H1 (cell line): ENCODE measurements at regions not wholly inside any gene's neighbourhood (a gene's known extent, or its start where the extent isn't known, plus 50 kb on each side); places are given as distances from the start of the nearest gene placed in this dataset.

Experiments used
- CTCF ChIA-PET: fragments of 300-600 bp; sonication (Branson Sonifier 250); formaldehyde crosslinking; loops from one replicate; lab custom pipeline; 2021; ENCODE audit not compliant: partially characterized antibody; lab: Charles Lee
- POLR2A ChIA-PET: fragments of 300-600 bp; sonication (Branson Sonifier 250); formaldehyde crosslinking; loops from one replicate; lab custom pipeline; 2021; ENCODE audit warnings: inconsistent platforms; ENCODE audit not compliant: partially characterized antibody; lab: Charles Lee
- DNase-seq, 2 experiments: peaks; one replicate each; pipeline versions ENCODE4 v3.0.0 to v3.0.0-alpha.2; 2010 to 2022; ENCODE audit warnings: low spot score in 2 of 2, low read depth in 1 of 2, mixed read lengths in 1 of 2
- FAIRE-seq: peaks from 2 replicates; lab custom pipeline; 2011; peaks lifted over from hg19 to GRCh38; lab: Jason Lieb, UNC
- H2AFZ ChIP-seq: 2 replicates; pipeline ENCODE4 v1.8.1; 2012; ENCODE audit warnings: low read length, inconsistent platforms
- H2AK5ac ChIP-seq: 2 replicates; pipeline ENCODE4 v1.6.1; 2013; ENCODE audit warnings: low read depth, low read length
- H2BK120ac ChIP-seq: replicated peaks from 2 replicates; pipeline ENCODE3; 2013; ENCODE audit warnings: low read depth, low read length, inconsistent platforms
- H2BK12ac ChIP-seq: 2 replicates; pipeline ENCODE4 v1.6.1; 2013; ENCODE audit warnings: low read depth, low read length
- H2BK15ac ChIP-seq: 2 replicates; pipeline ENCODE4 v1.6.1; 2013; ENCODE audit warnings: low read length
- H2BK20ac ChIP-seq: 2 replicates; pipeline ENCODE4 v1.6.1; 2013; ENCODE audit warnings: low read length
- H2BK5ac ChIP-seq: 2 replicates; pipeline ENCODE4 v1.6.1; 2013; ENCODE audit warnings: low read depth, low read length
- H3K14ac ChIP-seq: 2 replicates; pipeline ENCODE4 v1.6.1; 2013; ENCODE audit warnings: inconsistent platforms; ENCODE audit not compliant: insufficient read length
- H3K18ac ChIP-seq: 2 replicates; pipeline ENCODE4 v1.6.1; 2013; ENCODE audit warnings: low read length; ENCODE audit errors: extremely low read depth
- H3K23ac ChIP-seq: 2 replicates; pipeline ENCODE4 v1.6.1; 2013; ENCODE audit warnings: inconsistent platforms; ENCODE audit not compliant: insufficient read length
- H3K23me2 ChIP-seq: 2 replicates; pipeline ENCODE4 v1.6.1; 2013; ENCODE audit warnings: low read depth, low read length
- H3K27ac ChIP-seq: 2 replicates; pipeline ENCODE4 v1.6.1; 2011; ENCODE audit warnings: low read depth, low read length, inconsistent platforms
- H3K27me3 ChIP-seq, 4 experiments: replicated peaks in 1 of 4; 1 replicate in 1 of 4; 2 replicates in 3 of 4; pipeline versions ENCODE4 v1.6.1 to v1.8.1; 2011 to 2013; ENCODE audit warnings: low read length in 3 of 4, mild to moderate bottlenecking in 3 of 4, inconsistent platforms in 2 of 4, mixed read lengths in 2 of 4, moderate library complexity in 1 of 4; ENCODE audit not compliant: control insufficient read depth in 3 of 4, insufficient read depth in 3 of 4; ENCODE audit errors: extremely low read depth in 1 of 4
- H3K36me3 ChIP-seq, 4 experiments: 2 replicates each; pipeline versions ENCODE4 v1.6.1 to v1.8.1; 2011 to 2013; ENCODE audit warnings: mild to moderate bottlenecking in 4 of 4, low read length in 3 of 4, moderate library complexity in 2 of 4, control low read depth in 1 of 4, inconsistent platforms in 1 of 4; ENCODE audit not compliant: insufficient read depth in 4 of 4, control insufficient read depth in 2 of 4
- H3K4ac ChIP-seq: replicated peaks from 2 replicates; pipeline ENCODE3; 2013; ENCODE audit warnings: low read length, low read depth, mixed read lengths, inconsistent platforms; ENCODE audit not compliant: insufficient read length
- H3K4me1 ChIP-seq, 4 experiments: replicated peaks in 1 of 4; 1 replicate in 1 of 4; 2 replicates in 3 of 4; pipeline versions ENCODE4 v1.6.1 to v1.8.1; 2011 to 2013; ENCODE audit warnings: low read length in 3 of 4, inconsistent platforms in 2 of 4, mixed read lengths in 1 of 4; ENCODE audit not compliant: insufficient read depth in 4 of 4, control insufficient read depth in 3 of 4
- H3K4me2 ChIP-seq, 2 experiments: 2 replicates each; pipeline versions ENCODE4 v1.6.1 to v1.8.1; 2011 to 2013; ENCODE audit warnings: low read depth in 2 of 2, low read length in 2 of 2, control low read depth in 1 of 2, inconsistent platforms in 1 of 2, mild to moderate bottlenecking in 1 of 2; ENCODE audit not compliant: insufficient read depth in 1 of 2
- H3K4me3 ChIP-seq, 4 experiments: fragments of 200-600, 300-600 bp in 1 of 4; sonication (generic), shearing (Covaris generic), sonication (Bioruptor Twin) in 1 of 4; 2 replicates each; pipeline versions ENCODE4 v1.5.1 to v1.8.1; 2011 to 2016; ENCODE audit warnings: low read length in 4 of 4, low read depth in 3 of 4, control low read depth in 2 of 4, inconsistent platforms in 2 of 4, mild to moderate bottlenecking in 2 of 4, mixed read lengths in 1 of 4, moderate library complexity in 1 of 4; ENCODE audit not compliant: insufficient read depth in 2 of 4; ENCODE audit errors: extremely low read depth in 1 of 4
- H3K56ac ChIP-seq: replicated peaks from 2 replicates; pipeline ENCODE3; 2013; ENCODE audit warnings: low read depth, mild to moderate bottlenecking, mixed read lengths, low read length, inconsistent platforms; ENCODE audit not compliant: insufficient read length
- H3K79me1 ChIP-seq: 2 replicates; pipeline ENCODE4 v1.6.1; 2013; ENCODE audit warnings: low read depth, low read length, control low read depth
- H3K79me2 ChIP-seq, 2 experiments: 2 replicates each; pipeline versions ENCODE4 v1.6.1 to v1.8.1; 2012 to 2013; ENCODE audit warnings: low read length in 2 of 2, mild to moderate bottlenecking in 2 of 2, inconsistent platforms in 1 of 2; ENCODE audit not compliant: insufficient read depth in 2 of 2, control insufficient read depth in 1 of 2
- H3K9ac ChIP-seq, 4 experiments: replicated peaks in 1 of 4; 1 replicate in 1 of 4; 2 replicates in 3 of 4; pipeline versions ENCODE4 v1.6.1 to v1.8.1; 2011 to 2013; ENCODE audit warnings: low read depth in 3 of 4, low read length in 3 of 4, control low read depth in 2 of 4, mild to moderate bottlenecking in 2 of 4, moderate library complexity in 2 of 4, inconsistent platforms in 1 of 4; ENCODE audit errors: extremely low read depth in 1 of 4
- H3K9me3 ChIP-seq, 2 experiments: 2 replicates each; pipeline versions ENCODE4 v1.6.1 to v1.8.1; 2012 to 2013; ENCODE audit warnings: mild to moderate bottlenecking in 2 of 2, moderate library complexity in 2 of 2, control low read depth in 1 of 2, inconsistent platforms in 1 of 2, low read depth in 1 of 2, low read length in 1 of 2, mixed read lengths in 1 of 2; ENCODE audit not compliant: insufficient read depth in 2 of 2
- H4K20me1 ChIP-seq, 2 experiments: replicated peaks in 1 of 2; 2 replicates each; pipeline versions ENCODE3 to v1.8.1; 2011 to 2013; ENCODE audit warnings: inconsistent platforms in 2 of 2, low read length in 2 of 2, mild to moderate bottlenecking in 1 of 2; ENCODE audit not compliant: insufficient read depth in 2 of 2, control insufficient read depth in 1 of 2
- H4K5ac ChIP-seq: 2 replicates; pipeline ENCODE4 v1.6.1; 2013; ENCODE audit warnings: low read length, low read depth, mixed read lengths, inconsistent platforms; ENCODE audit not compliant: insufficient read length
- H4K8ac ChIP-seq: 2 replicates; pipeline ENCODE4 v1.8.0; 2013; ENCODE audit warnings: mild to moderate bottlenecking, moderate library complexity, low read length, inconsistent platforms; ENCODE audit not compliant: insufficient read depth; ENCODE audit errors: extremely low read depth
- H4K91ac ChIP-seq: replicated peaks from 2 replicates; pipeline ENCODE3; 2013; ENCODE audit warnings: low read length, mixed read lengths, inconsistent platforms; ENCODE audit not compliant: insufficient read length
- ASH2L ChIP-seq: fragments of 200-600, 300-600 bp; sonication (generic); IDR thresholded peaks from one replicate; pipeline ENCODE4 v1.7.1; 2017; ENCODE audit warnings: low read length
- CBX8 ChIP-seq: fragments of 300-800, 300-1000 bp; sonication (generic); IDR thresholded peaks from 2 replicates; pipeline ENCODE4 v1.7.1; 2016; ENCODE audit warnings: low read depth, low read length, borderline replicate concordance
- GABPA ChIP-seq: IDR thresholded peaks from 2 replicates; pipeline ENCODE4 v1.6.1; 2011; ENCODE audit warnings: mild to moderate bottlenecking, low read length, moderate library complexity, borderline replicate concordance; ENCODE audit not compliant: insufficient read depth
- POLR2AphosphoS5 ChIP-seq: IDR thresholded peaks from 2 replicates; pipeline ENCODE4 v1.6.1; 2011; ENCODE audit warnings: low read depth, low read length
- RFX5 ChIP-seq: IDR thresholded peaks from 2 replicates; pipeline ENCODE4 v1.6.1; 2011; ENCODE audit warnings: low read depth, low read length, improper control_type of control experiment, borderline replicate concordance
- RXRA ChIP-seq: IDR thresholded peaks from 2 replicates; pipeline ENCODE4 v1.6.1; 2011; ENCODE audit warnings: low read depth, mild to moderate bottlenecking, low read length, moderate library complexity; ENCODE audit not compliant: insufficient read depth
- SAP30 ChIP-seq: fragments of 300-600 bp; sonication (generic); IDR thresholded peaks from 2 replicates; pipeline ENCODE4 v1.7.1; 2012; ENCODE audit warnings: low read length, moderate library complexity, mild to moderate bottlenecking, inconsistent platforms; ENCODE audit not compliant: insufficient read depth, insufficient replicate concordance
- SP2 ChIP-seq: IDR thresholded peaks from 2 replicates; pipeline ENCODE4 v1.6.1; 2012; ENCODE audit warnings: mild to moderate bottlenecking, low read length, inconsistent platforms
- WGBS, 2 experiments: shearing (Covaris generic) in 1 of 2; methylation state at CpG; one replicate each; pipeline versions ENCODE4 v1.1.6 to v1.1.7; 2013 to 2015; ENCODE audit warnings: low lambda C conversion rate in 2 of 2, mixed read lengths in 2 of 2, inconsistent platforms in 1 of 2, low coverage in 1 of 2, missing lambda C conversion rate in 1 of 2; ENCODE audit not compliant: insufficient replicate concordance in 2 of 2, insufficient coverage in 1 of 2, insufficient read length in 1 of 2; ENCODE audit errors: extremely low coverage in 1 of 2, missing lambda C conversion rate in 1 of 2; 5-methylcytosine and 5-hydroxymethylcytosine counted together
- TF ChIP-seq, protein P1 (sequence below): IDR thresholded peaks from 2 replicates; pipeline ENCODE4 v1.6.1; 2012; ENCODE audit warnings: inconsistent platforms

DNA sequence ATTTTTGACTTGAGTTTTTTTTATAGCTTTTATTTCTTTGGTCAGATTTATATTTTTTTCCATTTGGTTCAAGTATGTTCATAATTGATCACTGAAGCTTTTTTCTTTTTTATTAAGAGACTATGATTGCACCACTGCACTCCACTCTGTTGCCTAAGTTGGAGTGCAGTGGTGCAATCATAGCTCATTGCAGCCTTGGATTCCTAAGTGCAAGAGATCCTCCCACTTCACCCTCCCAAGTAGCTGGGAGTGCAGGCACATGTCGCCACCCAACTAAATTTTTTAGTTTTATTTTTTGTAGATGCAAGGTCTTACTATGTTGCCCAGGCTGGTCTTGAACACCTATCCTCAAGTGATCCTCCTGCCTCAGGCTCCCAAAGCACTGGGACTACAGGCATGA is 97.7 kb upstream of the KIF5B start:
- Histone ChIP-seq H3K27ac (no peak overlapping the region), H3K56ac (no peak overlapping the region), H3K14ac (no peak overlapping the region), H2AK5ac (no peak overlapping the region), H3K79me2 (no peaks in the 10 kb centered on the region), H3K4ac (no peak overlapping the region), H2BK20ac (no peak overlapping the region), H2BK12ac (no peak overlapping the region), H4K20me1 (no peaks in the 10 kb centered on the region), H4K5ac (no peak overlapping the region), H3K4me2 (no peak overlapping the region), H2BK120ac (no peak overlapping the region), H3K4me3 (no peak overlapping the region), H4K91ac (no peak overlapping the region), H2AFZ (no peak overlapping the region), H2BK15ac (no peak overlapping the region)
- ChIA-PET POLR2A (no interaction called here), CTCF (interaction anchor here (1.2 kb wide), 1 partner anchor 9 kb away, joined by 3 read pairs; no protein-coding TSS in a partner anchor)
- WGBS, 2 experiments: 83% methylated on average over 1 of the region's 1 CpG; no CpG with 5 or more reads in 1 of the 2 experiments
- FAIRE-seq: no peak
- no peak for DNase-seq
- TF ChIP-seq ASH2L (no peak), RXRA (no peak), CBX8 (no peak), SP2 (no peak), GABPA (no peak), RFX5 (no peak), SAP30 (no peak), POLR2AphosphoS5 (no peak)
- TF ChIP-seq, protein P1, sequence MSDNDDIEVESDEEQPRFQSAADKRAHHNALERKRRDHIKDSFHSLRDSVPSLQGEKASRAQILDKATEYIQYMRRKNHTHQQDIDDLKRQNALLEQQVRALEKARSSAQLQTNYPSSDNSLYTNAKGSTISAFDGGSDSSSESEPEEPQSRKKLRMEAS: no peak
- TF ChIP-seq, all 59 proteins: peak for 0
- no peaks in the 10 kb centered on the region for H3K27me3 ChIP-seq
- no peak overlapping the region for H3K23ac ChIP-seq
- H3K9me3 ChIP-seq: 0 out of 4 replicates have a peak, but pooled peaks cover 0 to 3% of the 10 kb centered on the region in 2 experiments
- H3K9ac ChIP-seq: no peak overlapping the region
- no peaks in the 10 kb centered on the region for H3K23me2 ChIP-seq
- H3K18ac ChIP-seq: no peak overlapping the region
- no peaks in the 10 kb centered on the region for H3K36me3 ChIP-seq
- H3K79me1 ChIP-seq: no peaks in the 10 kb centered on the region
- H3K4me1 ChIP-seq: no peaks in the 10 kb centered on the region
- no peak overlapping the region for H4K8ac ChIP-seq
- H2BK5ac ChIP-seq: no peak overlapping the region
